ENCODE measurements at regions not wholly inside any gene's neighbourhood (a gene's known extent, or its start where the extent isn't known, plus 50 kb on each side); places are given as distances from the start of the nearest gene placed in this dataset.

GRCh38 chr9:32278991-32279390 lies 105.5 kb upstream of the ACO1 start:
- Histone ChIP-seq H2AFZ (ENCODE audit: control insufficient read depth, low read depth, low read length) (no peak overlapping the region), H3K9me3 (replicated peaks; ENCODE audit: control insufficient read depth, insufficient read depth, low read length) (no peaks in the 10 kb centered on the region), H3K27ac (ENCODE audit: control insufficient read depth, insufficient read depth) (no peak overlapping the region), H3K79me2 (ENCODE audit: control insufficient read depth, insufficient read depth, low read length) (no peaks in the 10 kb centered on the region), H3K4me3 (no peak overlapping the region), H3K4me2 (ENCODE audit: control insufficient read depth, insufficient read depth) (no peak overlapping the region), H3K9ac (ENCODE audit: control insufficient read depth, insufficient read depth, low read length) (no peak overlapping the region), H3K27me3 (replicated peaks in 1 of 2; ENCODE audit: control insufficient read depth in 2 of 2, insufficient read depth in 2 of 2, low read length in 1 of 2) (no peaks in the 10 kb centered on the region), H3K36me3 (ENCODE audit: control insufficient read depth in 2 of 2, insufficient read depth in 2 of 2, low read length in 1 of 2) (no peaks in the 10 kb centered on the region), H3K4me1 (ENCODE audit: control insufficient read depth, insufficient read depth, low read length) (no peaks in the 10 kb centered on the region), H4K20me1 (ENCODE audit: control insufficient read depth, insufficient read depth) (no peaks in the 10 kb centered on the region)
- SMC1A ChIA-PET (ENCODE audit: uncharacterized antibody, unreplicated experiment), result no interaction called here
- BruUV-seq (replicated peaks), result no TSS peak
- CTCF ChIA-PET, result interaction anchor here (0.6 kb wide), 1 partner anchor 551 kb away, joined by 3 read pairs; no protein-coding TSS in a partner anchor
- RAD21 ChIA-PET (ENCODE audit: unreplicated experiment), result no interaction called here
- FAIRE-seq (no peak), ATAC-seq (no peak), DNase-seq (ENCODE audit: low read depth, low spot score) (no peak)
- POLR2A ChIA-PET, result no interaction called here
- intact Hi-C loops (cut with micrococcal nuclease; ENCODE audit: unreplicated experiment) (no loop called here), in situ Hi-C loops (cut with MboI) (no loop called here)
- TF ChIP-seq HDAC6 (IDR thresholded peaks at IDR 0.05; ENCODE audit: unreplicated experiment), result no peak
- no peak for TF ChIP-seq BRCA1 (IDR thresholded peaks at IDR 0.05; ENCODE audit: low read depth, low read length)
- TF ChIP-seq ATF7 (IDR thresholded peaks at IDR 0.05; ENCODE audit: low read depth), result no peak
- TF ChIP-seq REST (IDR thresholded peaks at IDR 0.05; ENCODE audit: low read depth, low read length), result no peak
- no peak for TF ChIP-seq NR2C1 (IDR thresholded peaks at IDR 0.05)
- TF ChIP-seq EP300 (IDR thresholded peaks at IDR 0.05; ENCODE audit: borderline replicate concordance in 1 of 2, control insufficient read depth in 1 of 2, low read depth in 2 of 2, low read length in 2 of 2), result no peak
- TF ChIP-seq ZZZ3 (IDR thresholded peaks at IDR 0.05; ENCODE audit: control insufficient read depth, insufficient read length, low read depth), result no peak
- TF ChIP-seq, protein P1, sequence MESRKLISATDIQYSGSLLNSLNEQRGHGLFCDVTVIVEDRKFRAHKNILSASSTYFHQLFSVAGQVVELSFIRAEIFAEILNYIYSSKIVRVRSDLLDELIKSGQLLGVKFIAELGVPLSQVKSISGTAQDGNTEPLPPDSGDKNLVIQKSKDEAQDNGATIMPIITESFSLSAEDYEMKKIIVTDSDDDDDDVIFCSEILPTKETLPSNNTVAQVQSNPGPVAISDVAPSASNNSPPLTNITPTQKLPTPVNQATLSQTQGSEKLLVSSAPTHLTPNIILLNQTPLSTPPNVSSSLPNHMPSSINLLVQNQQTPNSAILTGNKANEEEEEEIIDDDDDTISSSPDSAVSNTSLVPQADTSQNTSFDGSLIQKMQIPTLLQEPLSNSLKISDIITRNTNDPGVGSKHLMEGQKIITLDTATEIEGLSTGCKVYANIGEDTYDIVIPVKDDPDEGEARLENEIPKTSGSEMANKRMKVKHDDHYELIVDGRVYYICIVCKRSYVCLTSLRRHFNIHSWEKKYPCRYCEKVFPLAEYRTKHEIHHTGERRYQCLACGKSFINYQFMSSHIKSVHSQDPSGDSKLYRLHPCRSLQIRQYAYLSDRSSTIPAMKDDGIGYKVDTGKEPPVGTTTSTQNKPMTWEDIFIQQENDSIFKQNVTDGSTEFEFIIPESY (IDR thresholded peaks at IDR 0.05), result no peak
- TF ChIP-seq BCLAF1 (IDR thresholded peaks at IDR 0.05), result no peak
- TF ChIP-seq SP1 (IDR thresholded peaks at IDR 0.05; ENCODE audit: low read depth, low read length), result no peak
- TF ChIP-seq ATF2 (IDR thresholded peaks at IDR 0.05; ENCODE audit: low read length), result no peak
- TF ChIP-seq, protein P2, sequence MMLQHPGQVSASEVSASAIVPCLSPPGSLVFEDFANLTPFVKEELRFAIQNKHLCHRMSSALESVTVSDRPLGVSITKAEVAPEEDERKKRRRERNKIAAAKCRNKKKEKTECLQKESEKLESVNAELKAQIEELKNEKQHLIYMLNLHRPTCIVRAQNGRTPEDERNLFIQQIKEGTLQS (IDR thresholded peaks at IDR 0.05; ENCODE audit: borderline replicate concordance, extremely low read depth, low read depth, low read length), result no peak
